ENCODE measurements at regions not wholly inside any gene's neighbourhood (a gene's known extent, or its start where the extent isn't known, plus 50 kb on each side); places are given as distances from the start of the nearest gene placed in this dataset.
"Not testable (repeated sequence)": the region's sequence is repeated elsewhere in the genome, so short reads cannot be mapped to it uniquely, and the experiment has no call there.

- not testable (repeated sequence) for TF ChIP-seq CTCF, POLR2A, EP300, POLR2AphosphoS5 (IDR thresholded peaks at IDR 0.05)
Observed at GRCh38 chr3:87942256-87942655, 116.5 kb downstream of the CGGBP1 start.

Measured in gastroesophageal sphincter (tissue), 3 donors.